ENCODE measurements at regions not wholly inside any gene's neighbourhood (a gene's known extent, or its start where the extent isn't known, plus 50 kb on each side); places are given as distances from the start of the nearest gene placed in this dataset.

DNA sequence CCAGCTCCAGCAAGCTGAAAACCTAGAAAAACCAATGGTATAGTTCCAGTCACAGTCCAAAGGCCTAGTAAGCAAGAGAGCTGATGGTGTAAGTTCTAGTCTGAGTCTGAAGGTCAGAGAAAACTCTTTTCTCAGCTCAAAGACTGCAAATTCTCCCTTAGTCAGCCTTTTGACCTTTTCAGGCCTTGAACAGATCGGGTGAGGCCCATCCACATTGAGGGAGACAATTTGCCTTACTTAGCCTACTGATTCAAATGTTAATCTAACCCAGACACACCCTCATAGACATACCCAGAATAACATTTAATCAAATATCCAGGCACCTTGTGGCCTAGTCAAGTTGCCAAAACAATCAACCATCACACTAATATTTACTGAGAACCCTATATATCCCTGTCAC is 110.8 kb upstream of the KCNJ3 start:
- H3K36me3 ChIP-seq (replicated peaks; ENCODE audit: insufficient read depth, low read depth): no peaks in the 10 kb centered on the region

GRCh38 chr2:154588838-154589237 is 109.7 kb upstream of the KCNJ3 start:
- Histone ChIP-seq H3K4me2 (no peak overlapping the region), H3K36me3 (replicated peaks; ENCODE audit: insufficient read depth, low read depth) (no peaks in the 10 kb centered on the region), H3K4me1 (ENCODE audit: insufficient read depth) (no peaks in the 10 kb centered on the region), H4K20me1 (ENCODE audit: insufficient read depth, poor library complexity, severe bottlenecking) (no peaks in the 10 kb centered on the region), H3K9me3 (ENCODE audit: low read depth) (no peaks in the 10 kb centered on the region), H3K4me3 (no peak overlapping the region), H3K27me3 (no peaks in the 10 kb centered on the region), H3K9me2 (replicated peaks; ENCODE audit: insufficient read depth) (no peaks in the 10 kb centered on the region), H3K79me2 (no peaks in the 10 kb centered on the region), H2AFZ (no peak overlapping the region), H3K27ac (no peak overlapping the region)
- DNase-seq (ENCODE audit: low spot score): no peak
- no peak for TF ChIP-seq EZH2phosphoT487 (IDR thresholded peaks at IDR 0.05; ENCODE audit: low read depth, severe bottlenecking, unreplicated experiment)
- TF ChIP-seq, protein P1, sequence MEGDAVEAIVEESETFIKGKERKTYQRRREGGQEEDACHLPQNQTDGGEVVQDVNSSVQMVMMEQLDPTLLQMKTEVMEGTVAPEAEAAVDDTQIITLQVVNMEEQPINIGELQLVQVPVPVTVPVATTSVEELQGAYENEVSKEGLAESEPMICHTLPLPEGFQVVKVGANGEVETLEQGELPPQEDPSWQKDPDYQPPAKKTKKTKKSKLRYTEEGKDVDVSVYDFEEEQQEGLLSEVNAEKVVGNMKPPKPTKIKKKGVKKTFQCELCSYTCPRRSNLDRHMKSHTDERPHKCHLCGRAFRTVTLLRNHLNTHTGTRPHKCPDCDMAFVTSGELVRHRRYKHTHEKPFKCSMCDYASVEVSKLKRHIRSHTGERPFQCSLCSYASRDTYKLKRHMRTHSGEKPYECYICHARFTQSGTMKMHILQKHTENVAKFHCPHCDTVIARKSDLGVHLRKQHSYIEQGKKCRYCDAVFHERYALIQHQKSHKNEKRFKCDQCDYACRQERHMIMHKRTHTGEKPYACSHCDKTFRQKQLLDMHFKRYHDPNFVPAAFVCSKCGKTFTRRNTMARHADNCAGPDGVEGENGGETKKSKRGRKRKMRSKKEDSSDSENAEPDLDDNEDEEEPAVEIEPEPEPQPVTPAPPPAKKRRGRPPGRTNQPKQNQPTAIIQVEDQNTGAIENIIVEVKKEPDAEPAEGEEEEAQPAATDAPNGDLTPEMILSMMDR (IDR thresholded peaks at IDR 0.05; ENCODE audit: poor library complexity): no peak
- no peak for TF ChIP-seq EZH2 (IDR thresholded peaks at IDR 0.05; ENCODE audit: borderline replicate concordance)
- 54% methylated on average over 1 of the region's 1 CpG for WGBS (ENCODE audit: low lambda C conversion rate, missing lambda C conversion rate)

More for the DNA sequence above, 110.8 kb upstream of the KCNJ3 start:
- no peaks in the 10 kb centered on the region for H3K9me3 ChIP-seq (ENCODE audit: low read depth)
- H4K20me1 ChIP-seq (ENCODE audit: insufficient read depth, poor library complexity, severe bottlenecking): no peaks in the 10 kb centered on the region
- DNase-seq (ENCODE audit: low spot score): peak; percentile 8
- TF ChIP-seq, protein P1 (IDR thresholded peaks at IDR 0.05; ENCODE audit: poor library complexity): no peak
- TF ChIP-seq EZH2phosphoT487 (IDR thresholded peaks at IDR 0.05; ENCODE audit: low read depth, severe bottlenecking, unreplicated experiment): no peak
- no peak for TF ChIP-seq EZH2 (IDR thresholded peaks at IDR 0.05; ENCODE audit: borderline replicate concordance)
- no peaks in the 10 kb centered on the region for H3K79me2 ChIP-seq
- H3K9me2 ChIP-seq (replicated peaks; ENCODE audit: insufficient read depth): no peaks in the 10 kb centered on the region
- no peaks in the 10 kb centered on the region for H3K4me1 ChIP-seq (ENCODE audit: insufficient read depth)
- H3K27me3 ChIP-seq: no peaks in the 10 kb centered on the region
- no peak overlapping the region for H3K4me2 ChIP-seq
- H2AFZ ChIP-seq: no peak overlapping the region
- no peak overlapping the region for H3K27ac ChIP-seq
- no peak overlapping the region for H3K4me3 ChIP-seq
- WGBS (ENCODE audit: low lambda C conversion rate, missing lambda C conversion rate): 46% methylated on average over 1 of the region's 1 CpG

GRCh38 chr2:154589514-154589913 is 109.0 kb upstream of the KCNJ3 start:
- Histone ChIP-seq H3K9me2 (replicated peaks; ENCODE audit: insufficient read depth) (no peaks in the 10 kb centered on the region), H3K9me3 (ENCODE audit: low read depth) (no peaks in the 10 kb centered on the region), H4K20me1 (ENCODE audit: insufficient read depth, poor library complexity, severe bottlenecking) (no peaks in the 10 kb centered on the region), H3K4me2 (no peak overlapping the region), H3K27me3 (no peaks in the 10 kb centered on the region), H3K79me2 (no peaks in the 10 kb centered on the region), H2AFZ (no peak overlapping the region), H3K4me1 (ENCODE audit: insufficient read depth) (no peaks in the 10 kb centered on the region), H3K27ac (no peak overlapping the region), H3K4me3 (no peak overlapping the region), H3K36me3 (replicated peaks; ENCODE audit: insufficient read depth, low read depth) (no peaks in the 10 kb centered on the region)
- DNase-seq (ENCODE audit: low spot score): no peak
- no peak for TF ChIP-seq EZH2phosphoT487 (IDR thresholded peaks at IDR 0.05; ENCODE audit: low read depth, severe bottlenecking, unreplicated experiment)
- TF ChIP-seq EZH2 (IDR thresholded peaks at IDR 0.05; ENCODE audit: borderline replicate concordance): no peak
- TF ChIP-seq, protein P1 (IDR thresholded peaks at IDR 0.05; ENCODE audit: poor library complexity): no peak

- H3K79me2 ChIP-seq: no peaks in the 10 kb centered on the region
- no peaks in the 10 kb centered on the region for H3K9me3 ChIP-seq (ENCODE audit: low read depth)
- no peaks in the 10 kb centered on the region for H3K9me2 ChIP-seq (replicated peaks; ENCODE audit: insufficient read depth)
- no peaks in the 10 kb centered on the region for H3K4me1 ChIP-seq (ENCODE audit: insufficient read depth)
- H2AFZ ChIP-seq: no peak overlapping the region
- no peaks in the 10 kb centered on the region for H4K20me1 ChIP-seq (ENCODE audit: insufficient read depth, poor library complexity, severe bottlenecking)
- no peak overlapping the region for H3K27ac ChIP-seq
- H3K4me3 ChIP-seq: no peak overlapping the region
- no peaks in the 10 kb centered on the region for H3K36me3 ChIP-seq (replicated peaks; ENCODE audit: insufficient read depth, low read depth)
- 82% methylated on average over 2 of the region's 2 CpGs for WGBS (ENCODE audit: low lambda C conversion rate, missing lambda C conversion rate)
- H3K27me3 ChIP-seq: no peaks in the 10 kb centered on the region
- H3K4me2 ChIP-seq: no peak overlapping the region
- no peak for DNase-seq (ENCODE audit: low spot score)
- TF ChIP-seq EZH2 (IDR thresholded peaks at IDR 0.05; ENCODE audit: borderline replicate concordance) (no peak), EZH2phosphoT487 (IDR thresholded peaks at IDR 0.05; ENCODE audit: low read depth, severe bottlenecking, unreplicated experiment) (no peak)
- TF ChIP-seq, protein P1 (IDR thresholded peaks at IDR 0.05; ENCODE audit: poor library complexity): no peak
Measured at GRCh38 chr2:154591294-154591820, 107.1 kb upstream of the KCNJ3 start.

All from hepatocyte (in vitro differentiated cells).